Endothelial cell of umbilical vein (primary cell): ENCODE measurements at regions not wholly inside any gene's neighbourhood (a gene's known extent, or its start where the extent isn't known, plus 50 kb on each side); places are given as distances from the start of the nearest gene placed in this dataset.

Experiments
- BruUV-seq: library from RNA; stranded (reverse); fragments of 400-500 nt; replicated peaks from 2 replicates; lab custom pipeline; 2021; lab: Mats Ljungman, UMichigan
- CTCF ChIA-PET: fragments of 300-600, 350-600 bp; sonication (Branson Sonifier 250); formaldehyde crosslinking; loops from one replicate; lab custom pipeline; 2021; ENCODE audit warnings: antibody characterized with exemption, inconsistent platforms; lab: Charles Lee
- POLR2A ChIA-PET: fragments of 300-600, 350-600 bp; sonication (Branson Sonifier 250); formaldehyde crosslinking; loops from one replicate; lab custom pipeline; 2021; ENCODE audit warnings: antibody characterized with exemption, inconsistent platforms; lab: Charles Lee
- DNase-seq: peaks from one replicate; pipeline ENCODE4 v3.0.0-alpha.2; 2011; ENCODE audit warnings: low read depth, low spot score
- FAIRE-seq: peaks from 2 replicates; lab custom pipeline; 2011; peaks lifted over from hg19 to GRCh38; lab: Jason Lieb, UNC
- H2AFZ ChIP-seq: 2 replicates; pipeline ENCODE4 v1.6.0; 2012; ENCODE audit warnings: low read depth, low read length, control low read depth, inconsistent platforms
- H3K27ac ChIP-seq: 2 replicates; pipeline ENCODE4 v1.5.1; 2011; ENCODE audit warnings: low read depth, mild to moderate bottlenecking, control low read depth, low read length, moderate library complexity; ENCODE audit not compliant: insufficient read depth
- H3K27me3 ChIP-seq, 2 experiments: 2 replicates each; pipeline versions ENCODE4 v1.6.0 to v1.6.1; 2011; ENCODE audit warnings: low read length in 2 of 2, mixed read lengths in 1 of 2; ENCODE audit not compliant: control insufficient read depth in 2 of 2, insufficient read depth in 2 of 2
- H3K36me3 ChIP-seq, 2 experiments: 2 replicates in 1 of 2; 3 replicates in 1 of 2; pipeline ENCODE4 v1.5.1; 2011; ENCODE audit warnings: low read length in 2 of 2, mild to moderate bottlenecking in 1 of 2, moderate library complexity in 1 of 2; ENCODE audit not compliant: control insufficient read depth in 2 of 2, insufficient read depth in 2 of 2; ENCODE audit errors: extremely low read depth in 1 of 2
- H3K4me1 ChIP-seq: 3 replicates; pipeline ENCODE4 v1.5.1; 2011; ENCODE audit warnings: mild to moderate bottlenecking, low read length; ENCODE audit not compliant: control insufficient read depth, insufficient read depth; ENCODE audit errors: extremely low read depth
- H3K4me2 ChIP-seq: 2 replicates; pipeline ENCODE4 v1.6.1; 2011; ENCODE audit warnings: low read length, control low read depth, mixed read lengths; ENCODE audit not compliant: insufficient read depth
- H3K4me3 ChIP-seq, 3 experiments: fragments of 200-600 bp in 1 of 3; sonication (generic), shearing (Covaris generic) in 1 of 3; replicated peaks in 1 of 3; 2 replicates each; pipeline ENCODE4 v1.5.1; 2011 to 2016; ENCODE audit warnings: control low read depth in 3 of 3, low read length in 3 of 3, mild to moderate bottlenecking in 2 of 3, inconsistent platforms in 1 of 3, low read depth in 1 of 3, moderate library complexity in 1 of 3; ENCODE audit not compliant: insufficient read depth in 1 of 3
- H3K79me2 ChIP-seq: 2 replicates; pipeline ENCODE4 v1.6.0; 2012; ENCODE audit warnings: low read length, inconsistent platforms; ENCODE audit not compliant: control insufficient read depth, insufficient read depth
- H3K9ac ChIP-seq: replicated peaks from 2 replicates; pipeline ENCODE3; 2011; ENCODE audit warnings: low read length, control low read depth; ENCODE audit not compliant: insufficient read depth; ENCODE audit errors: extremely low read depth
- H3K9me1 ChIP-seq: replicated peaks from 3 replicates; pipeline ENCODE4 v1.6.0; 2011; ENCODE audit warnings: mild to moderate bottlenecking, low read length; ENCODE audit not compliant: control insufficient read depth, insufficient read depth; ENCODE audit errors: extremely low read depth
- H3K9me3 ChIP-seq: replicated peaks from 2 replicates; pipeline ENCODE4 v1.5.1; 2012; ENCODE audit warnings: low read length, inconsistent platforms; ENCODE audit not compliant: control insufficient read depth, insufficient read depth
- H4K20me1 ChIP-seq: replicated peaks from 2 replicates; pipeline ENCODE3; 2011; ENCODE audit warnings: mild to moderate bottlenecking, low read length; ENCODE audit not compliant: control insufficient read depth, insufficient read depth; ENCODE audit errors: extremely low read depth
- CTCF ChIP-seq, 2 donors: IDR thresholded peaks; 1 replicate in 1 of 2; 2 replicates in 1 of 2; pipeline ENCODE4 v1.5.1; 2011; ENCODE audit warnings: low read length in 2 of 2, mild to moderate bottlenecking in 2 of 2, moderate library complexity in 2 of 2, control low read depth in 1 of 2, inconsistent platforms in 1 of 2, low read depth in 1 of 2; ENCODE audit not compliant: insufficient read depth in 1 of 2; ENCODE audit errors: extremely low read depth in 1 of 2
- EZH2 ChIP-seq: IDR thresholded peaks from 2 replicates; pipeline ENCODE4 v1.6.1; 2012; ENCODE audit warnings: borderline replicate concordance, low read depth, mild to moderate bottlenecking, moderate library complexity, low read length, inconsistent platforms; ENCODE audit not compliant: severe bottlenecking
- FOS ChIP-seq: IDR thresholded peaks from 2 replicates; pipeline ENCODE4 v1.6.1; 2011; ENCODE audit warnings: mild to moderate bottlenecking, low read length, moderate library complexity, borderline replicate concordance; ENCODE audit not compliant: insufficient read depth
- GATA2 ChIP-seq: IDR thresholded peaks from 2 replicates; pipeline ENCODE4 v1.7.0; 2011; ENCODE audit warnings: low read depth, mild to moderate bottlenecking, moderate library complexity, mixed read lengths, low read length; ENCODE audit not compliant: insufficient read length, insufficient read depth
- JUN ChIP-seq: IDR thresholded peaks from 2 replicates; pipeline ENCODE4 v1.6.1; 2011; ENCODE audit warnings: borderline replicate concordance, low read depth; ENCODE audit not compliant: insufficient read length, insufficient read depth
- MAX ChIP-seq: IDR thresholded peaks from 2 replicates; pipeline ENCODE4 v1.6.1; 2011; ENCODE audit not compliant: insufficient read depth, insufficient read length
- MYC ChIP-seq: IDR thresholded peaks from one replicate; pipeline ENCODE4 v1.6.1; 2011; ENCODE audit warnings: mild to moderate bottlenecking, low read depth, low read length
- POLR2A ChIP-seq: IDR thresholded peaks from 2 replicates; pipeline ENCODE4 v1.6.1; 2012; ENCODE audit warnings: low read depth, mild to moderate bottlenecking, control low read depth, low read length
- POLR2AphosphoS5 ChIP-seq: IDR thresholded peaks from 2 replicates; pipeline ENCODE4 v1.6.1; 2012; ENCODE audit warnings: low read depth, mild to moderate bottlenecking, control low read depth, low read length, moderate library complexity; ENCODE audit not compliant: insufficient read depth
- dilution Hi-C: fragments of 300-500 bp; cut with MboI; formaldehyde crosslinking; loops from one replicate; pipeline ENCODE4 v1.15.0; 2019; ENCODE audit warnings: low sequenced_read_pairs; ENCODE audit not compliant: extremely low pct_ligation_motif_present
- intact Hi-C: fragments of 100-400 bp; cut with micrococcal nuclease; formaldehyde crosslinking; loops from one replicate; pipeline ENCODE4 v1.10.0; 2022

GRCh38 chr10:120656107-120656506 is 195.1 kb upstream of the WDR11 start:
- Histone ChIP-seq H3K4me1 (peaks cover 4% of the 10 kb centered on the region), H3K27me3 (no peaks in the 10 kb centered on the region), H4K20me1 (no peaks in the 10 kb centered on the region), H3K4me2 (no peak overlapping the region), H3K36me3 (no peaks in the 10 kb centered on the region), H3K79me2 (no peaks in the 10 kb centered on the region), H3K9me1 (no peaks in the 10 kb centered on the region), H3K9me3 (no peaks in the 10 kb centered on the region), H2AFZ (no peak overlapping the region), H3K27ac (no peak overlapping the region), H3K4me3 (no peak overlapping the region), H3K9ac (no peak overlapping the region)
- ChIA-PET POLR2A (no interaction called here), CTCF (no interaction called here)
- intact Hi-C loops (no loop called here), dilution Hi-C loops (no loop called here)
- no TSS peak for BruUV-seq
- TF ChIP-seq MYC (no peak), JUN (no peak), MAX (no peak), POLR2A (no peak), FOS (no peak), CTCF (IDR thresholded peaks at IDR 0.05; ENCODE audit: extremely low read depth in 1 of 2, insufficient read depth in 1 of 2, low read depth in 1 of 2, low read length in 2 of 2) (no peak), POLR2AphosphoS5 (no peak), EZH2 (no peak), GATA2 (no peak)
- DNase-seq (no peak), FAIRE-seq (no peak)
